Stimulated activated CD8-positive, alpha-beta memory T cell treated with anti-CD3 and anti-CD28 coated beads, Interleukin-7, amount 100 ng/mL, for 24 hours (primary cell): ENCODE measurements at regions not wholly inside any gene's neighbourhood (a gene's known extent, or its start where the extent isn't known, plus 50 kb on each side); places are given as distances from the start of the nearest gene placed in this dataset.

Source experiments
- DNase-seq: peaks from one replicate; pipeline ENCODE4 v3.0.0-alpha.2; 2020; ENCODE audit warnings: low read depth

- DNase-seq: no peak
Measured at GRCh38 chr2:144078802-144079724, 440.9 kb downstream of the ZEB2 start.

- no peak for DNase-seq
Measured at GRCh38 chr2:144078106-144078505, 441.8 kb downstream of the ZEB2 start.

- no peak for DNase-seq
Measured at GRCh38 chr2:144074450-144074849, 445.5 kb downstream of the ZEB2 start.

GRCh38 chr2:144071461-144071860 lies 448.5 kb downstream of the ZEB2 start:
- no peak for DNase-seq

- no peak for DNase-seq
Measured at GRCh38 chr2:144067506-144067905, 452.4 kb downstream of the ZEB2 start.

DNA sequence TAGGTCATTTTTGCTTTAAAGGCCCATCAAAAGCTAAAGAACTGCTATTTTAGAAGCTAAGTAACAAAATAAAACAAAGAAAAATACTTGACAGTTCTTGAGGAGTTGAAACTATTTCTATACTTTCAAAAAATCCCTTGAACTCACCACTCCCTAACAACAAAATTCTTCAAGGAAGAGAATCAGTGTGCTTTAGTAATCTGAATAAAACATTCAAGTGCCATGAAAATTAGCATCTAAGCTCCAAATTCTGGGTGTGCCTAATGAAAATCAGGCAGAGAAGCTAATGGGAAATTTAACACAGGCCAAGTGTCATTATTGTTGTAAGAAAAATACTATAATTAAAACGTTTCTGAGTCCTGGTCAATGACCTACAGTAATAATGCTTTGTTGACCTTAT lies 456.3 kb downstream of the ZEB2 start:
- DNase-seq: no peak

GRCh38 chr2:144054911-144055310 lies 465.0 kb downstream of the ZEB2 start:
- DNase-seq: no peak

- DNase-seq: no peak
Measured at GRCh38 chr2:144052083-144052482, 467.8 kb downstream of the ZEB2 start.

DNA sequence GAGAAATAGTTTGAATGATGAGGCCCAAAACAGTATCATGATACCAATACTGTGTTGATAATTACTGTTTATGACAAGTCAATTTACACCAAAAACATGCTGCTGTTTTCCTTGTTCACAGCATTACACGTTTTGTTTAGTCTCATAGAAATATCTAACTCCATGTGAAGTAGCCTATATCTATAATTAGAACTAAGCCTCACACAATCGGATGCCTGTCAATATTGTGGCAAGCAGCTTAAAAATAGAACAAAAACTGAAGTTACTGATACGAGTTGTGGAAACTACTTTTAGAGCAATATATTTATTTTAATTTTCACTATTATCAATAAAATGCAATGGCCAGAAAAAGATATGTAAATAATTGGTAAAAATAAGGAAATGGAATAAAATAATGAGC lies 470.8 kb downstream of the ZEB2 start:
- no peak for DNase-seq

DNA sequence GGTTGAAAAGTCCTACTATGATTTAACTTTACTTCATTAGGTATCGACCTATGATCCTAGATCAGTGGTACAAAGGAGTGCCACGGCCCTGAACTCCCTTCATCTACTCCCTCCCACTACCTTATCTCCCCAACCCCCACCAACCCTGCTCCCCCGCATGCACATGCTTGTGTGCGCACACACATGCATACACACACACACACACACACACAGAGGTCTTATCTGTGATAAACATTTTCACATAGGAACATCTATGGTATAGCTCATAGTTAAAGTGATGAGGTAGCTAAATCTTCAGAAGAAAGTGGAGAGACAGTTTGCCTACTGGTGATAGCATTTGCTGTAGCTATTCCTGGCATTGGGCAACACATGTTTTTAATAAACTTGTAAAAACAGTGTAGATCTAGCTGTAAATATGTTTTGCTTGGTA lies 471.3 kb downstream of the ZEB2 start:
- DNase-seq: no peak

- DNase-seq: no peak
Measured at GRCh38 chr2:144042751-144043150, 477.2 kb downstream of the ZEB2 start.

GRCh38 chr2:144041612-144042011 lies 478.3 kb downstream of the ZEB2 start:
- DNase-seq: no peak

GRCh38 chr2:144040834-144041233 lies 479.1 kb downstream of the ZEB2 start:
- DNase-seq: no peak

DNA sequence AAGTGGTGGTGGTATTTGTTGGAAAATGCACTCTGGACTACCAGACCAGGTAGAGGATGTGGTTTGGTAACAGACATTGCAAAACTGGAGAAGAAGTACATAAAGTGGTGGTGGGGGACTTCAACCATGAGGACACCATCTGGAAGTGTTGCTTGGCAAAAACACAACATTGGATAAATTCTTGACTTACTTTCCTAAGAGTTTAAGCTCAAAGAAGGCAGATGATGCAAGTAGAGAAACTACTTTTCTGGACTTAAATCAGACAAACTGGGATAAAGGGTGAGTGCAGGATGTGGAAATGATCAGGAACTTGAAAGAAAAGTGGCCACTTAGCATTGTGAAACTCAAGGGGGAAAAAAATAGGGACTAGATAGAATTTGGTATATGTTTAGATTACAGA lies 487.4 kb downstream of the ZEB2 start:
- DNase-seq: no peak

DNA sequence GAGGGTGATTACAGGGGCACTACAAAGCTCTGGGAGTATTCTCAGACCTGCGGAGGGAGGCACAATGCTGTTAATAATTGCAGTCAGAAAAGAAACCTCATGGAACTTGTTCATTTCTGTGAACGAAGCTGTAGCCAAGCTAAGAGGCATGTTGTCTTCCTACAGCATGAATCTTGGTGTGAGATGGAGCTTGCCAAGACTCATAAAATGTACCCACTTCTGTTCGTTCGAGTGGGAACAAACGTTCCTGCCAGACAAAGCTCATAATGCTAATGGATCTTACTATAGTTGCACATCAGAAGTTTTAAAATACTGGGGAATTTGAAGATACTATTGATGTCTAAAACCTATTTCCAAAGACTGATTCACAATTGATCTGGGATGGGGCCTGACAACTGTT lies 489.1 kb downstream of the ZEB2 start:
- DNase-seq: no peak

DNA sequence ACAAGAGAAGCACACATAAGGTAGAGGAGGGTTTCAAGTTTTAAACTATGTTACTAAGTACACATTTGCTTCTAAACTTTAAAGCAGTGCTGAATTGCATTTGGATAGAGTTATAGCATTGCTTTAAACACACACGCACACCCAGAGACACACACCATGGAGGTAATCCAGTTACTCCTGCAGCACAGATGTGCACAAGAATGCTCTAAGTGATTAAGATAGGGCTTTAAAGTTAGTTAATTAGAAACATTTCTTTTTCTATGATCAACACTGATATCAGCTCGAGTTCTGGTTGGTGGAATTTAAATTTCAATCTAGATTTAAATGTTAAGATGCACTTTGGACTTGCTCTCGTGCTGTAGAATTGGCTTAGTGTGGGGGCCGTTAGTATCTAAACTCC lies 492.3 kb downstream of the ZEB2 start:
- no peak for DNase-seq

- no peak for DNase-seq
Measured at GRCh38 chr2:144026753-144027152, 493.2 kb downstream of the ZEB2 start.

DNA sequence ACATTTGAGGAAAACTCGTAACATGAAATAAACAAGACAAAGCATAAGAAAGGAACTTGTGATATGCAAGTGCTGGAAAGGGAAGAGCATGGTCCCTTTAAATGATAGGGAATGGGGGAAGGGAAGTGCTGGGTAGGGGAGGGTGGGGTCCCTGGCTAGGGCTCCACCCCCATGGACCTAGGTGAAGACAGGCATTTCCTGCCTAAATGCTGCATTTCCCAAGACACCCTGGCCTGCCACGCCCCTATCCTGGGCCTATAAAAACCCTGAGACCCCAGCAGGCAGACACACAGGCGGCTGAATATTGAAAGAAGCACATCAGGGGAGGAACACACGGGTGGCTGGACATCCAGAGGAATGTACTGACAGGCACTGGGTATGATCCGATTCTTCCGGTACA lies 499.9 kb downstream of the ZEB2 start:
- no peak for DNase-seq

DNA sequence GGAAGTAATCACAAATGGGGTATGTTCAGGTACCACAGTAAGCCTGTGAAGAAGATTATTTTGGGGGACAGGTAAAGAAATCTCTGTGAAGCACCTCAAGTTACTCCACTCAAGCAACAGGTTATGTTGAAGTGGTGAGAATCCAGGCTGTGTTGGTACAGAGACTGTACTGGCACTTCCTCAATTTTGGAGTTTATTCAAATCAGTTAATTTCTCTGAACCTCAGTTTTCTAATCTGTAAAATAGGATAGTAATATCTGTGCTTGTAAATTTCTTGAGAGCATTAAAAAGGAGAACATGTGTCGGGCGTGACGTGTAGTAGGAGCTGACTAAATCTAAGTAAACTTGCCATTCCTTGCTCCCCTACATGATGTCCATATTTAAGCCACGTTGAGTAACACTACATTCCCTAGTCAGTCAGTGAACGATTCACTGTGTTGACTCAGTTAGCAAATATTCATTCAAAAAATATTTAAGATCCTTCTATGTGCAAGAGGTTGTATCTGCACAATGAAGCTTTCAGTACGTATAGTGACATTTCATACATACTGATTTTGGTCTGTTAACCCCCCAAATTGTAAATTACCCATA lies 504.2 kb downstream of the ZEB2 start:
- DNase-seq: no peak

GRCh38 chr2:144015036-144015435 lies 504.9 kb downstream of the ZEB2 start:
- no peak for DNase-seq

DNA sequence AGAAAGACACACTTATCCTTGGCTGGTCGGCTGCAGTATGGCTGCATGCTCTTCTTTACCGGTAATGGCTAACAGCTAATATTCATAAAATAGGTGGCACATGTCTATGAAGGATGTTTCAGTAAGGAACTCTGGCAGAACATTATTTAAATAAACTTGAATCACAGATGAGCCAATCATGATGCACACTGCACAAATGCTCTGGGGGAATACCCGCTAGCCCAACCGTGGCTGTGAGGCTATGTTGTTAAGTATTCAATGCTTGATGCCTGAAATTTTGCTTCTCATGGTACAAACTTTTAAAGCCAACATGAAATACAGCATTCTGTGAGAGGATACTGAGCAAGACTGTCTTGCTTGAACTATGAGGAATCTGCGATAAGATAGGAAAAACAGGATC lies 505.8 kb downstream of the ZEB2 start:
- DNase-seq: no peak

DNA sequence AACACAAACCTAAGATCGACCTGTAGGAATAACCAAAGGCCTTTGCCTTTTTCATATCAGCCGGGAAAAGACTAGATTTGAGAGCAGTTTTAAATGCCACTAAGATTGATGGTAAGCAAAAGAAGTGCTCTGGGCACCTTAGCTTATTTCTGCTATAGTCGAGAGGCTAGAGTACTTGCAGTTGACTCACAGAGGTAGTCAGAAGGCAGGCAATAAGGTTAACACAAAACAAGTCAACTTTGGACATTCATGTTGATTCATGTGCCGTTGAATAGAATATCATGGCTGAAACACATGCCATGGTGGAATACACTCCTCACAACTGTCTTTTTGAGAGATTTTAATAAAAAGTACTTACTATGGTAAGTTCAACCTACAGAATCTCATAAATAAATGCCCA lies 507.6 kb downstream of the ZEB2 start:
- no peak for DNase-seq

- DNase-seq: no peak
Measured at GRCh38 chr2:144011553-144011952, 508.4 kb downstream of the ZEB2 start.

DNA sequence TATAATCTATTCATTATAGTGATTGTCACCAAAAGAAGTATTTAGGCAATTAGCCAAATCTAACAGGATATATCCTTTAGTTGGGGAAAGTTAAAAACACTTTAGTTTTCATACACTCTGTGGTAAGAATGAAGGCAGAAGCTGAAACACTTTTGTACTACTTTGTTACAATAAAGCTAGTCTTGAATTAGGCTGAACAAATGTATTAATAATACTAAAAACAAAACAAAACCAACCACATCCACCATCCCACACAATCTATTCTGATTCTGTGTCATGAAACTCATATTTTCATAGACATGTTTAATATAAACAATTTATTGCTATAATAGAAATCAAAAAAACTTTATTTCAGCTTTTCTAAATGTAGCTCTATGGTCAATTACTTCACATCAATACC lies 508.8 kb downstream of the ZEB2 start:
- DNase-seq: no peak
